ENCODE measurements at regions not wholly inside any gene's neighbourhood (a gene's known extent, or its start where the extent isn't known, plus 50 kb on each side); places are given as distances from the start of the nearest gene placed in this dataset.

DNA sequence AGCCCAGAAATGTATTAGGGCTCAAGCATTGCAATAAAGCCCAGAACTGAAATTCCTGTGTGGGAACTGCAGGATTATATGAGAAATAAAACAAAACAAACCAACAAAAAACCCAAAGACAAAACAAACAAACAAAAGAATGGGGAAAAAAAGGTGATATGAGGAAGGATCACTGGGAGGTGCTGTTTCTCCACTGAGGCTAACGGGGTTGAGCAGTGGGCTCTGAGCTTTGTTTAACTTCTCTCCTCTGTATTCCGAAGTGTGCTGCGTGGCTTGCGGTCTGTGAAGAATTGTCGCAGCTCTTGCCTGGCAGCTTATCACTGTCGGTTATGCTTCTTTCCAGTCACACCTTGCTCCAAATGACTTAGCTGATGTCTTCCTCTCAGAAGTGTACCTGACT is 106.3 kb downstream of the TENT4A start:
- TF ChIP-seq CTCF (IDR thresholded peaks at IDR 0.05): no peak
- no peak for TF ChIP-seq POLR2A (IDR thresholded peaks at IDR 0.05)

All from esophagus squamous epithelium (tissue), 4 donors.